Fibroblast of lung (primary cell): ENCODE measurements at regions not wholly inside any gene's neighbourhood (a gene's known extent, or its start where the extent isn't known, plus 50 kb on each side); places are given as distances from the start of the nearest gene placed in this dataset.

Source experiments
- DNase-seq, 2 donors: peaks; one replicate each; pipeline versions ENCODE4 v3.0.0 to v3.0.0-alpha.2; 2010; ENCODE audit warnings: low read depth in 2 of 2
- H2AFZ ChIP-seq: 2 replicates; pipeline ENCODE4 v1.5.1; 2012; ENCODE audit warnings: low read length, control low read depth, inconsistent platforms
- H3K27ac ChIP-seq: 2 replicates; pipeline ENCODE4 v1.5.1; 2011; ENCODE audit warnings: low read length, control low read depth; ENCODE audit not compliant: insufficient read depth
- H3K27me3 ChIP-seq: 2 replicates; pipeline ENCODE4 v1.5.1; 2011; ENCODE audit warnings: mild to moderate bottlenecking, low read length; ENCODE audit not compliant: control insufficient read depth, insufficient read depth
- H3K36me3 ChIP-seq: 2 replicates; pipeline ENCODE4 v1.5.1; 2011; ENCODE audit warnings: low read length; ENCODE audit not compliant: control insufficient read depth, insufficient read depth
- H3K4me1 ChIP-seq: 2 replicates; pipeline ENCODE4 v1.5.1; 2011; ENCODE audit warnings: low read length; ENCODE audit not compliant: control insufficient read depth, insufficient read depth; ENCODE audit errors: extremely low read depth
- H3K4me2 ChIP-seq: 2 replicates; pipeline ENCODE4 v1.5.1; 2011; ENCODE audit warnings: low read length, control low read depth; ENCODE audit not compliant: insufficient read depth; ENCODE audit errors: extremely low read depth
- H3K4me3 ChIP-seq, 4 experiments: fragments of 200-600 bp in 1 of 4; sonication (generic) in 1 of 4; replicated peaks in 1 of 4; 2 replicates each; pipeline ENCODE4 v1.5.1; 2011 to 2016; ENCODE audit warnings: low read length in 4 of 4, low read depth in 3 of 4, mild to moderate bottlenecking in 3 of 4, control low read depth in 2 of 4, inconsistent platforms in 1 of 4, mixed read lengths in 1 of 4; ENCODE audit not compliant: insufficient read depth in 1 of 4; ENCODE audit errors: control extremely low read depth in 1 of 4
- H3K79me2 ChIP-seq: 2 replicates; pipeline ENCODE4 v1.5.1; 2012; ENCODE audit warnings: mild to moderate bottlenecking, low read length, inconsistent platforms; ENCODE audit not compliant: control insufficient read depth, insufficient read depth
- H3K9ac ChIP-seq: 2 replicates; pipeline ENCODE4 v1.5.1; 2011; ENCODE audit warnings: mild to moderate bottlenecking, low read length, control low read depth; ENCODE audit not compliant: insufficient read depth
- H3K9me3 ChIP-seq: 2 replicates; pipeline ENCODE4 v1.5.1; 2012; ENCODE audit warnings: low read depth, low read length; ENCODE audit not compliant: control insufficient read depth, insufficient read depth
- H4K20me1 ChIP-seq: 2 replicates; pipeline ENCODE4 v1.5.1; 2011; ENCODE audit warnings: low read length; ENCODE audit not compliant: control insufficient read depth, insufficient read depth; ENCODE audit errors: extremely low read depth
- CTCF ChIP-seq, 2 donors: IDR thresholded peaks in 1 of 2; conservative IDR thresholded peaks in 1 of 2; 1 replicate in 1 of 2; 2 replicates in 1 of 2; pipeline ENCODE4 v1.5.1; 2011 to 2012; ENCODE audit warnings: low read length in 2 of 2, control low read depth in 1 of 2, inconsistent platforms in 1 of 2, low read depth in 1 of 2, mild to moderate bottlenecking in 1 of 2
- EZH2 ChIP-seq: IDR thresholded peaks from 2 replicates; pipeline ENCODE4 v1.5.1; 2012; ENCODE audit warnings: low read length, control low read depth, mild to moderate bottlenecking; ENCODE audit errors: missing control alignments

- Histone ChIP-seq H3K27me3 (no peaks in the 10 kb centered on the region), H3K4me1 (no peaks in the 10 kb centered on the region), H3K27ac (no peak overlapping the region), H3K79me2 (no peaks in the 10 kb centered on the region), H3K9ac (no peak overlapping the region), H3K4me2 (no peak overlapping the region), H3K4me3 (no peak overlapping the region), H3K36me3 (no peaks in the 10 kb centered on the region), H2AFZ (no peak overlapping the region), H4K20me1 (no peaks in the 10 kb centered on the region), H3K9me3 (no peaks in the 10 kb centered on the region)
- TF ChIP-seq CTCF (conservative IDR thresholded peaks at IDR 0.05 in 1 of 2, IDR thresholded peaks at IDR 0.05 in 1 of 2; ENCODE audit: low read depth in 1 of 2, low read length in 2 of 2) (no peak), EZH2 (no peak)
- DNase-seq = no peak
These were observed 383.0 kb upstream of the TMEFF2 start for GRCh38 chr2:192577706-192578105.

GRCh38 chr2:192574552-192574951 lies 379.8 kb upstream of the TMEFF2 start:
- Histone ChIP-seq H4K20me1 (no peaks in the 10 kb centered on the region), H2AFZ (no peak overlapping the region), H3K9ac (no peak overlapping the region), H3K4me3 (no peak overlapping the region), H3K4me1 (no peaks in the 10 kb centered on the region), H3K9me3 (no peaks in the 10 kb centered on the region), H3K79me2 (no peaks in the 10 kb centered on the region), H3K27me3 (no peaks in the 10 kb centered on the region), H3K4me2 (no peak overlapping the region), H3K27ac (no peak overlapping the region), H3K36me3 (no peaks in the 10 kb centered on the region)
- TF ChIP-seq EZH2 (no peak), CTCF (conservative IDR thresholded peaks at IDR 0.05 in 1 of 2, IDR thresholded peaks at IDR 0.05 in 1 of 2; ENCODE audit: low read depth in 1 of 2, low read length in 2 of 2) (no peak)
- no peak for DNase-seq

GRCh38 chr2:192571636-192572035 lies 376.9 kb upstream of the TMEFF2 start:
- DNase-seq = no peak

More at GRCh38 chr2:192571636-192572035, 376.9 kb upstream of the TMEFF2 start:
- no peak overlapping the region for H3K4me3 ChIP-seq
- H3K27me3 ChIP-seq = no peaks in the 10 kb centered on the region
- no peak overlapping the region for H2AFZ ChIP-seq
- no peaks in the 10 kb centered on the region for H3K9me3 ChIP-seq
- H3K27ac ChIP-seq = no peak overlapping the region
- TF ChIP-seq CTCF (conservative IDR thresholded peaks at IDR 0.05 in 1 of 2, IDR thresholded peaks at IDR 0.05 in 1 of 2; ENCODE audit: low read depth in 1 of 2, low read length in 2 of 2) (no peak), EZH2 (no peak)
- no peak overlapping the region for H3K4me2 ChIP-seq
- no peaks in the 10 kb centered on the region for H4K20me1 ChIP-seq
- H3K9ac ChIP-seq = no peak overlapping the region
- no peaks in the 10 kb centered on the region for H3K79me2 ChIP-seq
- no peaks in the 10 kb centered on the region for H3K4me1 ChIP-seq
- no peaks in the 10 kb centered on the region for H3K36me3 ChIP-seq
